HL-60 (cell line): ENCODE measurements at regions not wholly inside any gene's neighbourhood (a gene's known extent, or its start where the extent isn't known, plus 50 kb on each side); places are given as distances from the start of the nearest gene placed in this dataset.

Experiments used
- CTCF ChIP-seq: IDR thresholded peaks from one replicate; pipeline ENCODE4 v1.5.1; 2011; ENCODE audit warnings: low read length, control low read depth, inconsistent platforms; ENCODE audit not compliant: insufficient read depth
- GABPA ChIP-seq: IDR thresholded peaks from 2 replicates; pipeline ENCODE4 v1.6.1; 2012; ENCODE audit warnings: low read depth
- POLR2AphosphoS5 ChIP-seq: IDR thresholded peaks from 2 replicates; pipeline ENCODE4 v1.6.1; 2012; ENCODE audit warnings: low read depth
- REST ChIP-seq: IDR thresholded peaks from 2 replicates; pipeline ENCODE4 v1.6.1; 2012; ENCODE audit warnings: low read depth; ENCODE audit not compliant: insufficient replicate concordance
- SPI1 ChIP-seq: IDR thresholded peaks from 2 replicates; pipeline ENCODE4 v1.6.1; 2012; ENCODE audit warnings: low read depth, mild to moderate bottlenecking, borderline replicate concordance

- TF ChIP-seq CTCF (no peak), REST (no peak), POLR2AphosphoS5 (no peak), GABPA (no peak), SPI1 (no peak)
These were observed 58.9 kb upstream of the DAZL start for GRCh38 chr3:16663854-16664712.
